ENCODE measurements at regions not wholly inside any gene's neighbourhood (a gene's known extent, or its start where the extent isn't known, plus 50 kb on each side); places are given as distances from the start of the nearest gene placed in this dataset.

DNA sequence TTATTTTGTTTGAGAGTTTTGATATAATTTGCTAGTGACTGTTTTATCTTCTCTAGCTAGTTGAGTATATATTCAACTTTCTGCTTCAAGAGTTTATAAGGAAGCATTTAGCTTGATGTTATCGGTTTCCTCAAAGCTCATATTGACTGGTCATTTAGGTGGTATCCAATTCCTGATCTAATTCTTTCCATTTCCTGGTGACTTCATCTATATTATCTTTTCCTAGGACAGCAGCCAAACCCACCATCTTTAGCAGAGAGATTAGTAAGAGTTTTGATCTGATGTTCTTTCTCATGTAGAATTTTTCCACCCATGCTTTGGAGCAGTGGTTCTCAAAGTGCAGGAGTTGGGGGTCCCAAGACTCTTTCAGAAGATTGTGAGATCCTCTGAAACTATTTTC lies 148.6 kb upstream of the STT3B start:
- Histone ChIP-seq H3K4me3 (no peak overlapping the region), H3K4me1 (no peaks in the 10 kb centered on the region), H3K27ac (no peak overlapping the region), H3K9me3 (no peaks in the 10 kb centered on the region), H3K4me2 (no peak overlapping the region)
- ChIA-PET CTCF (no interaction called here), POLR2A (no interaction called here)
- DNase-seq (ENCODE audit: low read depth in 1 of 2, low spot score in 1 of 2), result no peak
- no peak for ATAC-seq
- no peak for TF ChIP-seq MYC (IDR thresholded peaks at IDR 0.05; ENCODE audit: borderline replicate concordance, low read length)
- TF ChIP-seq SREBF2 (IDR thresholded peaks at IDR 0.05), result no peak
- no peak for TF ChIP-seq NFE2L2 (conservative IDR thresholded peaks at IDR 0.05; ENCODE audit: low read length)
- no peak for TF ChIP-seq PHF8 (IDR thresholded peaks at IDR 0.05; ENCODE audit: borderline replicate concordance, low read depth)
- TF ChIP-seq EHF (CRISPR knock-in tag; IDR thresholded peaks at IDR 0.05), result no peak
- TF ChIP-seq ZFP36 (IDR thresholded peaks at IDR 0.05; ENCODE audit: borderline replicate concordance, partially characterized antibody), result no peak
- TF ChIP-seq FOXS1 (CRISPR knock-in tag; IDR thresholded peaks at IDR 0.05), result no peak
- TF ChIP-seq CHD4 (IDR thresholded peaks at IDR 0.05; ENCODE audit: borderline replicate concordance), result no peak
- TF ChIP-seq JUN (IDR thresholded peaks at IDR 0.05), result no peak
- FAIRE-seq, result no peak
- WGBS (ENCODE audit: missing lambda C conversion rate), result 50% methylated on average over 1 of the region's 1 CpG

DNA sequence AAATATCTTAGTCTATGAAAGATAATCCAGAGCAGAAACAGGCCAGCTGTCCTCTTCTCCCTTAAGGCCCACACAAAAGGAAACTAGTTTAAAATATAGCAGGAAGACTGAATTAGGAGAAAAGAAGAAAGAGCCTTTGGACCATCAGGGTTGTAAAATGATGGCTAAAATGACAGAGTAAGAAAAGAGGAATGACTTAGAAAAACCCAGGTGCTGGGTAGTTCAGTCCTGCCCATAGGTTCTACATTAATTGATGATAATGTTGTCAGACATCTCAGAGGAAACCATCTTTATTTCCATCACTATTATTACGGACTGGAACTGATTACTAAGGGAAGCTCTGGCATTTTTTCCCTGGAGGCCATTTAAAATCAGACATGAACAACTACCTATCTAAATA lies 142.8 kb upstream of the STT3B start:
- no peaks in the 10 kb centered on the region for H3K9me3 ChIP-seq

DNA sequence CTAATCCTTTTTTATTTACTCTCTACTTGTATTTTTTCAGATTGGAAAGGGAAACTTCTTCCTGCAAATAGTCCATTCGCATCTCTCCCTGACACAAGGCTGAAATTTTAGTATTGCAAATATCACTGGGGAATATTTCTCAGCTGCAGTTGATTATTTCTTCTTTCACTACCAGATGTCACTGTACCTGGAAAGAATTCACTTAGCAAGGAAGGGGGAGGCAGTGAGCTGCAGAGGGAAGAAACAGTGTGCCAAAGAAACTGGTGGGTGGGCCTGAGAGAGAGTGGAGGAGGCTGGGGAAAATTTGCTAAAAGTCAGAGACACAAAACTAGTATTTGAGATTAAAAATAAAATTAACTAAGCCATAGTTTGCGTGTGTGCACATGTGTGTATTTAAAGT lies 142.3 kb upstream of the STT3B start:
- Histone ChIP-seq H3K4me1 (no peaks in the 10 kb centered on the region), H3K4me2 (no peak overlapping the region), H3K4me3 (no peak overlapping the region), H3K27ac (no peak overlapping the region), H3K9me3 (no peaks in the 10 kb centered on the region)
- DNase-seq (ENCODE audit: low read depth in 1 of 2, low spot score in 1 of 2), result no peak
- ChIA-PET CTCF (interaction anchor here (0.5 kb wide), 1 partner anchor 316 kb away, joined by 3 read pairs; no protein-coding TSS in a partner anchor), POLR2A (no interaction called here)
- no peak for ATAC-seq
- no peak for FAIRE-seq
- WGBS (ENCODE audit: missing lambda C conversion rate), result 71% methylated on average over 2 of the region's 2 CpGs
- TF ChIP-seq KDM5A (IDR thresholded peaks at IDR 0.05) (no peak), POLR2AphosphoS2 (conservative IDR thresholded peaks at IDR 0.05; ENCODE audit: low read length) (no peak), TP53 (CRISPR knock-in tag; IDR thresholded peaks at IDR 0.05) (no peak), HEYL (CRISPR knock-in tag; IDR thresholded peaks at IDR 0.05) (no peak), ESRRA (IDR thresholded peaks at IDR 0.05; ENCODE audit: borderline replicate concordance, low read length) (no peak), CEBPB (IDR thresholded peaks at IDR 0.05) (no peak), HOXB5 (CRISPR knock-in tag; IDR thresholded peaks at IDR 0.05) (no peak), CHD4 (IDR thresholded peaks at IDR 0.05; ENCODE audit: borderline replicate concordance) (no peak), GATA3 (IDR thresholded peaks at IDR 0.05; ENCODE audit: borderline replicate concordance) (no peak), NPAS2 (CRISPR knock-in tag; IDR thresholded peaks at IDR 0.05; ENCODE audit: borderline replicate concordance) (no peak), RARB (CRISPR knock-in tag; IDR thresholded peaks at IDR 0.05) (no peak), JUNB (IDR thresholded peaks at IDR 0.05) (no peak), BHLHE40 (IDR thresholded peaks at IDR 0.05; ENCODE audit: low read depth, low read length) (no peak), ZFP36 (IDR thresholded peaks at IDR 0.05; ENCODE audit: borderline replicate concordance, partially characterized antibody) (no peak), KDM1A (IDR thresholded peaks at IDR 0.05; ENCODE audit: low read depth) (no peak), ZC3H11A (IDR thresholded peaks at IDR 0.05) (no peak), TFCP2L1 (CRISPR knock-in tag; IDR thresholded peaks at IDR 0.05) (no peak), RCOR1 (IDR thresholded peaks at IDR 0.05; ENCODE audit: low read depth, low read length) (no peak)
- TF ChIP-seq, protein P1, sequence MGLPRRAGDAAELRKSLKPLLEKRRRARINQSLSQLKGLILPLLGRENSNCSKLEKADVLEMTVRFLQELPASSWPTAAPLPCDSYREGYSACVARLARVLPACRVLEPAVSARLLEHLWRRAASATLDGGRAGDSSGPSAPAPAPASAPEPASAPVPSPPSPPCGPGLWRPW (IDR thresholded peaks at IDR 0.05), result no peak
- TF ChIP-seq, protein P2, sequence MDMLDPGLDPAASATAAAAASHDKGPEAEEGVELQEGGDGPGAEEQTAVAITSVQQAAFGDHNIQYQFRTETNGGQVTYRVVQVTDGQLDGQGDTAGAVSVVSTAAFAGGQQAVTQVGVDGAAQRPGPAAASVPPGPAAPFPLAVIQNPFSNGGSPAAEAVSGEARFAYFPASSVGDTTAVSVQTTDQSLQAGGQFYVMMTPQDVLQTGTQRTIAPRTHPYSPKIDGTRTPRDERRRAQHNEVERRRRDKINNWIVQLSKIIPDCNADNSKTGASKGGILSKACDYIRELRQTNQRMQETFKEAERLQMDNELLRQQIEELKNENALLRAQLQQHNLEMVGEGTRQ (IDR thresholded peaks at IDR 0.05), result no peak

More for the DNA sequence above, 142.8 kb upstream of the STT3B start:
- ChIA-PET POLR2A (no interaction called here), CTCF (no interaction called here)
- Histone ChIP-seq H3K4me3 (no peak overlapping the region), H3K4me2 (no peak overlapping the region), H3K27ac (no peak overlapping the region), H3K4me1 (no peaks in the 10 kb centered on the region)
- 26% methylated on average over 1 of the region's 1 CpG for WGBS (ENCODE audit: missing lambda C conversion rate)
- DNase-seq (ENCODE audit: low read depth in 1 of 2, low spot score in 1 of 2) (no peak), ATAC-seq (no peak), FAIRE-seq (no peak)
- TF ChIP-seq HOXA7 (CRISPR knock-in tag; IDR thresholded peaks at IDR 0.05) (no peak), FOSB (CRISPR knock-in tag; IDR thresholded peaks at IDR 0.05) (no peak)
- TF ChIP-seq, protein P3, sequence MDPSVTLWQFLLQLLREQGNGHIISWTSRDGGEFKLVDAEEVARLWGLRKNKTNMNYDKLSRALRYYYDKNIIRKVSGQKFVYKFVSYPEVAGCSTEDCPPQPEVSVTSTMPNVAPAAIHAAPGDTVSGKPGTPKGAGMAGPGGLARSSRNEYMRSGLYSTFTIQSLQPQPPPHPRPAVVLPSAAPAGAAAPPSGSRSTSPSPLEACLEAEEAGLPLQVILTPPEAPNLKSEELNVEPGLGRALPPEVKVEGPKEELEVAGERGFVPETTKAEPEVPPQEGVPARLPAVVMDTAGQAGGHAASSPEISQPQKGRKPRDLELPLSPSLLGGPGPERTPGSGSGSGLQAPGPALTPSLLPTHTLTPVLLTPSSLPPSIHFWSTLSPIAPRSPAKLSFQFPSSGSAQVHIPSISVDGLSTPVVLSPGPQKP (IDR thresholded peaks at IDR 0.05; ENCODE audit: low read depth, low read length), result no peak

All from A549 (cell line).